SK-N-SH (cell line): ENCODE measurements at regions not wholly inside any gene's neighbourhood (a gene's known extent, or its start where the extent isn't known, plus 50 kb on each side); places are given as distances from the start of the nearest gene placed in this dataset.

Experiments
- CTCF ChIA-PET: fragments of 300-600, 350-600 bp; formaldehyde crosslinking; extraction: SDS; loops from one replicate; lab custom pipeline; 2021; lab: Yijun Ruan, JAX
- POLR2A ChIA-PET: fragments of 350-600 bp; sonication (Branson Sonifier 250); formaldehyde crosslinking; extraction: SDS; loops from one replicate; lab custom pipeline; 2020; ENCODE audit warnings: antibody characterized with exemption, inconsistent platforms; lab: Yijun Ruan, JAX
- DNase-seq: peaks from one replicate; pipeline ENCODE4 v3.0.0; 2012
- H2AFZ ChIP-seq: fragments of 200-600 bp; sonication (generic); 2 replicates; pipeline ENCODE4 v1.8.1; 2016; ENCODE audit warnings: antibody characterized with exemption, mild to moderate bottlenecking, low read depth
- H3F3A ChIP-seq: fragments of 200-600 bp; sonication (generic); replicated peaks from 2 replicates; pipeline ENCODE3; 2016; ENCODE audit warnings: antibody characterized with exemption, mild to moderate bottlenecking; ENCODE audit not compliant: insufficient read depth
- H3K27ac ChIP-seq, 2 experiments: fragments of 200-500 bp in 1 of 2; fragments of 200-600 bp in 1 of 2; sonication (Bioruptor generic) in 1 of 2; sonication (generic), shearing (Covaris generic) in 1 of 2; 2 replicates each; pipeline versions ENCODE4 v1.5.1 to v1.6.1; 2014 to 2016; ENCODE audit warnings: low read depth in 2 of 2, inconsistent platforms in 1 of 2, low read length in 1 of 2, mild to moderate bottlenecking in 1 of 2, mixed read lengths in 1 of 2
- H3K27me3 ChIP-seq: fragments of 200-600 bp; sonication (generic), shearing (Covaris generic); 2 replicates; pipeline ENCODE4 v1.6.1; 2016; ENCODE audit warnings: mixed run types; ENCODE audit not compliant: insufficient read depth
- H3K36me3 ChIP-seq, 2 experiments: fragments of 200-500 bp in 1 of 2; fragments of 200-600 bp in 1 of 2; sonication (Bioruptor generic) in 1 of 2; sonication (generic) in 1 of 2; replicated peaks in 1 of 2; 2 replicates each; pipeline versions ENCODE3 to v1.5.1; 2014 to 2016; ENCODE audit warnings: low read length in 1 of 2, mild to moderate bottlenecking in 1 of 2; ENCODE audit not compliant: insufficient read depth in 2 of 2, control insufficient read depth in 1 of 2
- H3K4me1 ChIP-seq, 2 experiments: fragments of 200-500 bp in 1 of 2; fragments of 200-600 bp in 1 of 2; sonication (Bioruptor generic) in 1 of 2; sonication (generic), shearing (Covaris generic) in 1 of 2; 2 replicates each; pipeline versions ENCODE4 v1.5.1 to v1.6.1; 2014 to 2016; ENCODE audit warnings: low read depth in 1 of 2, low read length in 1 of 2, mixed run types in 1 of 2; ENCODE audit not compliant: insufficient read depth in 2 of 2, control insufficient read depth in 1 of 2
- H3K4me2 ChIP-seq: fragments of 200-600 bp; sonication (generic), shearing (Covaris generic); 2 replicates; pipeline ENCODE4 v1.6.1; 2017; ENCODE audit warnings: mixed run types
- H3K4me3 ChIP-seq, 2 experiments: fragments of 200-500 bp in 1 of 2; fragments of 200-600 bp in 1 of 2; sonication (Bioruptor generic) in 1 of 2; sonication (generic), shearing (Covaris generic) in 1 of 2; 2 replicates each; pipeline versions ENCODE4 v1.5.1 to v1.8.1; 2014 to 2016; ENCODE audit warnings: low read depth in 2 of 2, inconsistent platforms in 1 of 2, low read length in 1 of 2, mild to moderate bottlenecking in 1 of 2, mixed read lengths in 1 of 2, moderate library complexity in 1 of 2
- H3K79me2 ChIP-seq: fragments of 200-600 bp; sonication (generic); 2 replicates; pipeline ENCODE4 v1.8.1; 2017; ENCODE audit warnings: mild to moderate bottlenecking; ENCODE audit not compliant: insufficient read depth
- H3K9ac ChIP-seq: fragments of 200-600 bp; sonication (generic); 2 replicates; pipeline ENCODE4 v1.6.1; 2017; ENCODE audit warnings: mixed run types
- H3K9me2 ChIP-seq: fragments of 200-600 bp; sonication (generic); 2 replicates; pipeline ENCODE4 v1.6.1; 2017; ENCODE audit warnings: mixed run types
- H3K9me3 ChIP-seq: fragments of 200-600 bp; sonication (generic); 2 replicates; pipeline ENCODE4 v1.6.1; 2017; ENCODE audit warnings: mixed run types, mild to moderate bottlenecking, moderate library complexity
- H4K20me1 ChIP-seq: fragments of 200-600 bp; sonication (generic); 2 replicates; pipeline ENCODE4 v1.6.1; 2017; ENCODE audit warnings: mild to moderate bottlenecking, mixed run types; ENCODE audit not compliant: insufficient read depth
- CHD2 ChIP-seq: fragments of 150-350 bp; IDR thresholded peaks from 2 replicates; pipeline ENCODE4 v1.6.1; 2018; ENCODE audit warnings: low read length; ENCODE audit not compliant: partially characterized antibody
- EP300 ChIP-seq, 2 experiments: IDR thresholded peaks; 2 replicates each; pipeline versions ENCODE4 v1.4.0 to v1.6.1; 2012; ENCODE audit warnings: borderline replicate concordance in 1 of 2, low read depth in 1 of 2, low read length in 1 of 2
- EZH2phosphoT487 ChIP-seq: fragments of 200-600 bp; sonication (generic); IDR thresholded peaks from 2 replicates; pipeline ENCODE4 v1.6.1; 2017; ENCODE audit warnings: low read depth, mixed run types, mild to moderate bottlenecking, antibody characterized with exemption, moderate library complexity, borderline replicate concordance
- FOXM1 ChIP-seq: IDR thresholded peaks from 2 replicates; pipeline ENCODE4 v1.4.0; 2012; ENCODE audit warnings: low read depth, mild to moderate bottlenecking
- JUND ChIP-seq: IDR thresholded peaks from 2 replicates; pipeline ENCODE4 v1.4.0; 2012
- MEF2A ChIP-seq: IDR thresholded peaks from 2 replicates; pipeline ENCODE4 v1.4.0; 2012; ENCODE audit warnings: low read depth, borderline replicate concordance
- MXI1 ChIP-seq: IDR thresholded peaks from 2 replicates; pipeline ENCODE4 v1.6.1; 2012; ENCODE audit warnings: mild to moderate bottlenecking, low read depth, low read length, improper control_type of control experiment
- NFIC ChIP-seq: IDR thresholded peaks from 2 replicates; pipeline ENCODE4 v1.4.0; 2012; ENCODE audit warnings: borderline replicate concordance
- POLR2AphosphoS5 ChIP-seq: IDR thresholded peaks from 2 replicates; pipeline ENCODE4 v1.6.1; 2012; ENCODE audit warnings: low read depth, low read length
- RFX5 ChIP-seq: IDR thresholded peaks from 2 replicates; pipeline ENCODE4 v1.6.1; 2012; ENCODE audit warnings: mild to moderate bottlenecking, improper control_type of control experiment, low read length
- TAF1 ChIP-seq: IDR thresholded peaks from 2 replicates; pipeline ENCODE4 v1.6.1; 2012; ENCODE audit warnings: low read depth, mild to moderate bottlenecking, low read length, moderate library complexity, borderline replicate concordance
- TCF12 ChIP-seq: IDR thresholded peaks from 2 replicates; pipeline ENCODE4 v1.4.0; 2012
- WGBS: methylation state at CpG from one replicate; pipeline ENCODE4 v1.1.6; 2017; ENCODE audit warnings: low lambda C conversion rate; 5-methylcytosine and 5-hydroxymethylcytosine counted together
- TF ChIP-seq, protein P1 (sequence below): IDR thresholded peaks from 2 replicates; pipeline ENCODE4 v1.4.0; 2012; ENCODE audit warnings: low read depth
- TF ChIP-seq, protein P2 (sequence below): fragments of 150-350 bp; IDR thresholded peaks from 2 replicates; pipeline ENCODE4 v1.6.1; 2017; ENCODE audit warnings: antibody characterized with exemption, low read length, low read depth, borderline replicate concordance
- TF ChIP-seq, protein P3 (sequence below): IDR thresholded peaks from 2 replicates; pipeline ENCODE4; 2012
- TF ChIP-seq, protein P4 (sequence below): fragments of 150-350 bp; IDR thresholded peaks from 2 replicates; pipeline ENCODE4 v1.6.1; 2016; ENCODE audit warnings: mild to moderate bottlenecking, low read depth, low read length
- TF ChIP-seq, protein P5 (sequence below): IDR thresholded peaks from 2 replicates; pipeline ENCODE4 v1.6.1; 2012; ENCODE audit warnings: mild to moderate bottlenecking, low read depth, low read length, moderate library complexity

DNA sequence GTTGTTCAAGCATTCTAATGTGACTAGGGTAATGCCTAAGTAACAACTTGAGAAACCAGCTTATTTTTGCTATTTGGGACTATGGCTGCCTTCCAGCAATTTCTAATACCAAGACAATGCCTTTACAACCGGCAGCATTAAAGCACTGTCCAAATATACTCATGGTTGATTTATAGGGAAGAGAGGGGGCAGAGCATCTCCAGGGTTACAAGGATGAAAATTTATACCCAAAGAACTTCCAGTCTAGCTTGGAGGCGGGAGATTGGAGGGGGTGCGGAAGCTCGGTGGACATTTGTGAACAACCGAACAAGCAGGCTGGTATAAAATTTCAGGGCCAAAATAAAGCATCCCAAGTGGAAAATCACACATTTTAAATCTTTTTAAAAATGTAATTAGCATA lies 79.4 kb upstream of the FOXN2 start:
- CTCF ChIA-PET: interaction anchor here (0.7 to 1.0 kb wide), 2 partner anchors 15 to 57 kb away, joined by 3 read pairs; no protein-coding TSS in a partner anchor
- no peak overlapping the region for H3K27ac ChIP-seq
- POLR2A ChIA-PET: no interaction called here

DNA sequence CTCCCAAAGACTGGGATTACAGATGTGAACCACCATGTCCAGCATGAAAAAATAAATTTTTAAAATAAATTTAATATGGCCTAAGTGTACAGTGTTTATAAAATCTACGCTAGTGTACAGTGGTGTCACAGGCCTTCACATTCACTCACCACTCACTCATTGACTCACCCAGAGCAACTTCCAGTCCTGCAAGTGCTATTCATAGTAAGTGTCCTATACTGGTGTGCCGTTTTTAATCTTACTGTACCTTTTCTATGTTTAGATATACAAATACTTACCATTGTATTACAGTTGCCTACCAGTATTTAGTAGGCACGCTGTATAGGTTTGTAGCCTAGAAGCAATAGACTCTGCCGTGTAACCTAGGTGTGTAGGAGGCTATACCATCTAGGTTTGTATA lies 76.1 kb upstream of the FOXN2 start:
- H3K4me1 ChIP-seq: no peaks in the 10 kb centered on the region
- CTCF ChIA-PET: no interaction called here

More for the DNA sequence above, 79.4 kb upstream of the FOXN2 start:
- no peak overlapping the region; the same call in 1 of the 2 replicates for H2AFZ ChIP-seq
- H3K79me2 ChIP-seq: no peaks in the 10 kb centered on the region
- WGBS: 82% methylated on average over 5 of the region's 5 CpGs
- H3F3A ChIP-seq: no peaks in the 10 kb centered on the region
- H3K27me3 ChIP-seq: no peaks in the 10 kb centered on the region
- H3K36me3 ChIP-seq: no peaks in the 10 kb centered on the region
- no peaks in the 10 kb centered on the region for H3K9me3 ChIP-seq
- TF ChIP-seq NFIC: no peak
- TF ChIP-seq, protein P1, sequence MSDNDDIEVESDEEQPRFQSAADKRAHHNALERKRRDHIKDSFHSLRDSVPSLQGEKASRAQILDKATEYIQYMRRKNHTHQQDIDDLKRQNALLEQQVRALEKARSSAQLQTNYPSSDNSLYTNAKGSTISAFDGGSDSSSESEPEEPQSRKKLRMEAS: no peak
- TF ChIP-seq MEF2A: no peak
- TF ChIP-seq TAF1: no peak
- TF ChIP-seq RFX5: no peak
- TF ChIP-seq CHD2: no peak
- TF ChIP-seq, protein P2, sequence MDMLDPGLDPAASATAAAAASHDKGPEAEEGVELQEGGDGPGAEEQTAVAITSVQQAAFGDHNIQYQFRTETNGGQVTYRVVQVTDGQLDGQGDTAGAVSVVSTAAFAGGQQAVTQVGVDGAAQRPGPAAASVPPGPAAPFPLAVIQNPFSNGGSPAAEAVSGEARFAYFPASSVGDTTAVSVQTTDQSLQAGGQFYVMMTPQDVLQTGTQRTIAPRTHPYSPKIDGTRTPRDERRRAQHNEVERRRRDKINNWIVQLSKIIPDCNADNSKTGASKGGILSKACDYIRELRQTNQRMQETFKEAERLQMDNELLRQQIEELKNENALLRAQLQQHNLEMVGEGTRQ: no peak
- TF ChIP-seq MXI1: no peak
- no peak for TF ChIP-seq POLR2AphosphoS5
- TF ChIP-seq, protein P3, sequence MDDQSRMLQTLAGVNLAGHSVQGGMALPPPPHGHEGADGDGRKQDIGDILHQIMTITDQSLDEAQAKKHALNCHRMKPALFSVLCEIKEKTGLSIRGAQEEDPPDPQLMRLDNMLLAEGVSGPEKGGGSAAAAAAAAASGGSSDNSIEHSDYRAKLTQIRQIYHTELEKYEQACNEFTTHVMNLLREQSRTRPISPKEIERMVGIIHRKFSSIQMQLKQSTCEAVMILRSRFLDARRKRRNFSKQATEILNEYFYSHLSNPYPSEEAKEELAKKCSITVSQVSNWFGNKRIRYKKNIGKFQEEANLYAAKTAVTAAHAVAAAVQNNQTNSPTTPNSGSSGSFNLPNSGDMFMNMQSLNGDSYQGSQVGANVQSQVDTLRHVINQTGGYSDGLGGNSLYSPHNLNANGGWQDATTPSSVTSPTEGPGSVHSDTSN: no peak
- no peak for TF ChIP-seq TCF12
- TF ChIP-seq FOXM1: no peak
- no peak for TF ChIP-seq EP300 (IDR thresholded peaks at IDR 0.05; ENCODE audit: borderline replicate concordance in 1 of 2, low read depth in 1 of 2, low read length in 1 of 2)
- no peak for TF ChIP-seq JUND
- TF ChIP-seq, protein P4, sequence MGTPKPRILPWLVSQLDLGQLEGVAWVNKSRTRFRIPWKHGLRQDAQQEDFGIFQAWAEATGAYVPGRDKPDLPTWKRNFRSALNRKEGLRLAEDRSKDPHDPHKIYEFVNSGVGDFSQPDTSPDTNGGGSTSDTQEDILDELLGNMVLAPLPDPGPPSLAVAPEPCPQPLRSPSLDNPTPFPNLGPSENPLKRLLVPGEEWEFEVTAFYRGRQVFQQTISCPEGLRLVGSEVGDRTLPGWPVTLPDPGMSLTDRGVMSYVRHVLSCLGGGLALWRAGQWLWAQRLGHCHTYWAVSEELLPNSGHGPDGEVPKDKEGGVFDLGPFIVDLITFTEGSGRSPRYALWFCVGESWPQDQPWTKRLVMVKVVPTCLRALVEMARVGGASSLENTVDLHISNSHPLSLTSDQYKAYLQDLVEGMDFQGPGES: no peak
- DNase-seq: no peak
- no peak overlapping the region for H3K9ac ChIP-seq
- no peaks in the 10 kb centered on the region for H4K20me1 ChIP-seq
- no peak overlapping the region for H3K4me3 ChIP-seq
- H3K4me2 ChIP-seq: no peak overlapping the region
- H3K9me2 ChIP-seq: no peaks in the 10 kb centered on the region
- H3K4me1 ChIP-seq: no peaks in the 10 kb centered on the region

More for the DNA sequence above, 76.1 kb upstream of the FOXN2 start:
- no peaks in the 10 kb centered on the region for H4K20me1 ChIP-seq
- H3K9me3 ChIP-seq: no peaks in the 10 kb centered on the region
- no peak for TF ChIP-seq EZH2phosphoT487
- TF ChIP-seq, protein P5, sequence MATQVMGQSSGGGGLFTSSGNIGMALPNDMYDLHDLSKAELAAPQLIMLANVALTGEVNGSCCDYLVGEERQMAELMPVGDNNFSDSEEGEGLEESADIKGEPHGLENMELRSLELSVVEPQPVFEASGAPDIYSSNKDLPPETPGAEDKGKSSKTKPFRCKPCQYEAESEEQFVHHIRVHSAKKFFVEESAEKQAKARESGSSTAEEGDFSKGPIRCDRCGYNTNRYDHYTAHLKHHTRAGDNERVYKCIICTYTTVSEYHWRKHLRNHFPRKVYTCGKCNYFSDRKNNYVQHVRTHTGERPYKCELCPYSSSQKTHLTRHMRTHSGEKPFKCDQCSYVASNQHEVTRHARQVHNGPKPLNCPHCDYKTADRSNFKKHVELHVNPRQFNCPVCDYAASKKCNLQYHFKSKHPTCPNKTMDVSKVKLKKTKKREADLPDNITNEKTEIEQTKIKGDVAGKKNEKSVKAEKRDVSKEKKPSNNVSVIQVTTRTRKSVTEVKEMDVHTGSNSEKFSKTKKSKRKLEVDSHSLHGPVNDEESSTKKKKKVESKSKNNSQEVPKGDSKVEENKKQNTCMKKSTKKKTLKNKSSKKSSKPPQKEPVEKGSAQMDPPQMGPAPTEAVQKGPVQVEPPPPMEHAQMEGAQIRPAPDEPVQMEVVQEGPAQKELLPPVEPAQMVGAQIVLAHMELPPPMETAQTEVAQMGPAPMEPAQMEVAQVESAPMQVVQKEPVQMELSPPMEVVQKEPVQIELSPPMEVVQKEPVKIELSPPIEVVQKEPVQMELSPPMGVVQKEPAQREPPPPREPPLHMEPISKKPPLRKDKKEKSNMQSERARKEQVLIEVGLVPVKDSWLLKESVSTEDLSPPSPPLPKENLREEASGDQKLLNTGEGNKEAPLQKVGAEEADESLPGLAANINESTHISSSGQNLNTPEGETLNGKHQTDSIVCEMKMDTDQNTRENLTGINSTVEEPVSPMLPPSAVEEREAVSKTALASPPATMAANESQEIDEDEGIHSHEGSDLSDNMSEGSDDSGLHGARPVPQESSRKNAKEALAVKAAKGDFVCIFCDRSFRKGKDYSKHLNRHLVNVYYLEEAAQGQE: no peak
- TF ChIP-seq, all 33 proteins: peak for 0
- H3K4me2 ChIP-seq: no peak overlapping the region
- no peaks in the 10 kb centered on the region for H3K79me2 ChIP-seq
- no peaks in the 10 kb centered on the region for H3K27me3 ChIP-seq
- no peaks in the 10 kb centered on the region for H3F3A ChIP-seq
- H3K27ac ChIP-seq: no peak overlapping the region
- no peak for DNase-seq
- H3K4me3 ChIP-seq: no peak overlapping the region
- POLR2A ChIA-PET: no interaction called here
- H2AFZ ChIP-seq: no peak overlapping the region
- WGBS: 80% methylated on average over 4 of the region's 4 CpGs
- no peaks in the 10 kb centered on the region for H3K36me3 ChIP-seq
- H3K9me2 ChIP-seq: no peaks in the 10 kb centered on the region
- no peak overlapping the region for H3K9ac ChIP-seq
